Colon (tissue), 2 donors: ENCODE measurements at regions not wholly inside any gene's neighbourhood (a gene's known extent, or its start where the extent isn't known, plus 50 kb on each side); places are given as distances from the start of the nearest gene placed in this dataset.
A peak's percentile ranks its signal among the peaks of the same experiment; 100 is the strongest.

Source experiments
- FAIRE-seq: peaks from 2 replicates; lab custom pipeline; 2012; peaks lifted over from hg19 to GRCh38; lab: Jason Lieb, UNC
- donor health status: control.
- donor health status: control.

DNA sequence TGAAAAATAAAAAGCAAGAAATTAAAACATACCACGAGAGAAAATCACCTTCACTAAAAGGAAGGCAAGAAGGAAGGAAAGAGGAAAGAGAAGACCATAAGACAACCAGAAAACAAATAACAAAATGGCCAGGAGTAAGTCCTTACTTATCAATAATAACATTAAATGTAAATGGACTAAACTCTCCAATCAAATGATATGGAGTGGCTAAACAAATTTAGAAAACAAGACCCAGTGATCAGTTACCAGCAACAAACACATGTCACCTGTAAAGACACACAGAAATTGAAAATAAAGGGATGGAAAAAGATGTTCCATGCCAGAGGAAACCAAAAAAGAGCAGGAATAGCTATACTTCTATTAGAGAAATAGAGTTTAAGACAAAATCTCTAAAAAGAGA is 85.0 kb upstream of the SLC38A4 start:
- FAIRE-seq: no peak

DNA sequence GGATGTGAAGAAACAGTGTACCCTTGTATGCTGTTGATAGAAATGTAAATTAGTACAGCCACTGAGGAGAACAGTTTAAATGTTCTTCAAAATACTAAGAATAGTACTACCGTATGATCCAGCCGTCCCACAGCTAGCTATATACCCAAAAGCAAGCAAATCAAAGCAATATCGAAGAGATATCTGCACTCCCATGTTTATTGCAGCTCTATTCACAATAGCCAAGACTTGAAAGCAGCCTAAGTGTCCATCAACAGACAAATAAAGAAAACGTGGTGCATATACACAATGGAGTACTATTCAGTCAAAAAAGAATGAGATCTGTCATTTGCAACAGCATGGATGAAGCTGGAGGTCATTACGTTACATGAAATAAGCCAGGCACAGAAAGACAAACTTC is 88.5 kb upstream of the SLC38A4 start:
- FAIRE-seq: no peak

DNA sequence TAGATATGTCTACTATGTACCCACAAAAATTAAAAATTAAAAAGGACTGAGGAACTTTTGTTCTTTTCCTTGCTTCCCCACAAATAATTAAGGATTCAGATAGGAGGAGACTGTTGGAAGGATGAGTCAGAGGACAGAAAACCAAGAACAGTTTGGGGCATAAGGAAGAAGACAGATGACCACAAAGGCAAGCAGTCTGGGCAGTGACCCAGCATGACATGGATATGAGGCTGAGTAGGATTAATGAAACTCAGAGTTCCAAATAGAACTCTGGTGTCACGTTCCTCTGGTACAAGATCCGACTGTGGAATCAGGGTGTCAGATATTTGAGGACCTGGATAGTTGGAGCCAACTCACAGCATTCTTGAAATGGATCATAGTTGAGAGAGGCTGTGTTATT is 89.3 kb upstream of the SLC38A4 start:
- no peak for FAIRE-seq

DNA sequence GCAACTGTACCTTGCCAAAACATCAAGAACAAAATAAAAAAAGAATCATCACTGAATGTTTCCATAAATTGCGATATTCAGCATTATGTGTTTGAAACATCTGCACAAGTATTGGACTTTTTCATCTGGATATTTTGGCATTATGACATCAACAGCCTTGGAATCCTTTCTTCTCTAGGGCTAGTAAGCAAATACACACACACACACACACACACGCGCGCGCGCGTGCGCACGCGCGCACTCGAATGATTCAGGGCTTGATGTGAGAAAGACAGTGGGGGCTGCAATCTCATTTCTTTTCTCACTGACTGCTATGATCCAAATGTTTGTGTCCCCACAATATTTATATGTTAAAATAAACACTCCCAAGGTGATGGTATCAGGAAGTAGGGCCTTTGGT is 90.0 kb upstream of the SLC38A4 start:
- FAIRE-seq: no peak

- FAIRE-seq: no peak
These were observed 91.1 kb upstream of the SLC38A4 start for GRCh38 chr12:46916796-46917419.

DNA sequence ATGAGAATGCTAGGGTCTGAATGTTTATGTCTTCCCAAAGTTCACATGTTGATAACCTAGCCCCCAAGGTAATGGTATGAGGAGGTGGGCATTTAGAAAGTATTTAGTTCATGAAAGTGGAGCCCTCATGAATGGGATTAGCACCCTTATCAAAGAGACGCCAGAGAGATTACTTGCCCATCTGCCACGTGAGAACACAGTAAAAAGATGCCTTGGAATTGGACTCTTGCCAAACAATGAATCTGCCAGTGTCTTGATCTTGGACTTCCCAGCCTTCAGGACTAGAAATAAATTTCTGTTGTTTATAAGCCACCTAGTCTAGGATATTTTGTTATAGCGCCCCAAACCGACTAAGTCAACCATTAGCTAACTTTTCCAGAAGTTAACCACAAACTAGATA is 92.0 kb upstream of the SLC38A4 start:
- no peak for FAIRE-seq

- FAIRE-seq: no peak
These were observed 92.8 kb upstream of the SLC38A4 start for GRCh38 chr12:46918631-46919030.

GRCh38 chr12:46919666-46920400 is 94.0 kb upstream of the SLC38A4 start:
- FAIRE-seq: no peak

DNA sequence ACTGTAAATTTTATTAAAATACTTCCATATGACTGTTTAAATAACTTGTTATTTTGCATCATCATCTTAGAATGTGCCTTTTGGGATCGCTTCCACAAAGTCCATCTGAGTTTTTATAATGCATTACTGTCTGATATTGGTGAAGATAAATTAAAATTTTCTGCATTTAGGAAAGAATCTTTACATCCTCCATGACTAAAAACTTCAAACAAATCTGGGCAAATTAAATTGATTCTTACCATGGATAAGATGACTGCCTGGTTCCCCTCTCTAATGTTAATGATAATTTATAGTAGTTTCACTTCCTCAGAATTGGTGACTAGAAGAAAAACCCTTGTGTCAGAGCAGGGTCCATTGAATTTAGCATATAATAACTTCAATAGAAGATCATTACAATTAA is 94.7 kb upstream of the SLC38A4 start:
- no peak for FAIRE-seq

- FAIRE-seq: no peak
These were observed 95.4 kb upstream of the SLC38A4 start for GRCh38 chr12:46921048-46921763.

DNA sequence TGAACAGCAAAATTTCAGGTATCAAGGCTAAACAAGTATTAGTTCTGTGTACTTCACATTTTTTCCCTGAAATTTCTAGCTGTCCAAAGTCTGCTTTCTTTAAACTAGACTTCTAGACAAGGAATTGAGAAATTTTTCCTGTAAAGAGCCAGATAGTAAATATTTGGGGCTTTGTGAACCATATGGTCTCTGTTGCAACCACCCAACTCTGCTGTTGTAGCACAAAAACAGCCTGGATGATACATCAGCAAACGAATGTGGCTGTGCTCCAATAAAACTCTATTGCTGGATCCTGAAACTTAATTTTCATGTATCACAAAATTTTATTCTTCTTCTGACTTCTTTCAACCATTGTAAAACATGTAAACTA is 96.0 kb upstream of the SLC38A4 start:
- FAIRE-seq: no peak

DNA sequence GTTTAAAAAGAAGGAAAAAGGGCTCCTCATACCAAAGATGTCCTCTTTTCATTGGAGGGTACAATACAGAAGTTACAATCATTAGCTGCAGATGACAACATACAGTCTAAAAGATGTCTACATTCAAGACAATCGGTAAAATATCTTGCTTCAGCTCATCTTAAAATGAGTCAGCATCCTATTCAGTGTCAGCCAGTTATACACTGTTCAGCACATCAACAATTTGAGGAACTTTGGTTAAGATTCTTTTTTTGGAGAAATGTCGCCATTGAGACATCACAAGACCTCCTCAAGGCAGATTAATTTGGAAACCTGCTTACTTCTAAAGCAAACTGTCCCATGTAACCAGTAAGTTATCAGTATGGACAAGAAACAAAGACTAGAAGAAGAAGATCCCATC is 100.7 kb upstream of the SLC38A4 start:
- no peak for FAIRE-seq

GRCh38 chr12:46930101-46930500 is 104.3 kb upstream of the SLC38A4 start:
- FAIRE-seq: no peak

GRCh38 chr12:46933947-46934346 is 108.2 kb upstream of the SLC38A4 start:
- no peak for FAIRE-seq

GRCh38 chr12:46934374-46935111 is 108.7 kb upstream of the SLC38A4 start:
- no peak for FAIRE-seq

- peak; percentile 24 for FAIRE-seq
These were observed 109.6 kb upstream of the SLC38A4 start for GRCh38 chr12:46935271-46935847.

GRCh38 chr12:46936042-46936441 is 110.2 kb upstream of the SLC38A4 start:
- FAIRE-seq: no peak

- FAIRE-seq: no peak
These were observed 112.4 kb upstream of the SLC38A4 start for GRCh38 chr12:46938071-46938678.

DNA sequence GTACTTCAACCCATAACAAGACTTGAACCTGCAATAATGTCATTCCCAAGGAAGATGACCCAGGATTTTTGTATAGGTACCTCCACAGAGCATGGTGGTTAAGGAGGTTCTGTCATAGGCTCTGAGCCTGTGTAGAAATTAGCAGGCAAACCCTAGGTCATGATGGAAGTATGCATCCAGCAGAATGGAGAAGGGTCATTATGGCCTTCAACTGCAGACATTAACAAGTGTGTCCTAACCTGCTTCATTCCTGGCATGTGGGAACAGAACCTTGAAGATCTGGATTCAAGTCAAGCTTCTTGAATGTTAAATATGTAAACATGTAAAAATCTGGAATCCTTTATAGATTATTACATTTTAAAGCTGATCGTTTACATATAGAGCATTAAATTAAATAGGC is 116.2 kb upstream of the SLC38A4 start:
- FAIRE-seq: no peak

DNA sequence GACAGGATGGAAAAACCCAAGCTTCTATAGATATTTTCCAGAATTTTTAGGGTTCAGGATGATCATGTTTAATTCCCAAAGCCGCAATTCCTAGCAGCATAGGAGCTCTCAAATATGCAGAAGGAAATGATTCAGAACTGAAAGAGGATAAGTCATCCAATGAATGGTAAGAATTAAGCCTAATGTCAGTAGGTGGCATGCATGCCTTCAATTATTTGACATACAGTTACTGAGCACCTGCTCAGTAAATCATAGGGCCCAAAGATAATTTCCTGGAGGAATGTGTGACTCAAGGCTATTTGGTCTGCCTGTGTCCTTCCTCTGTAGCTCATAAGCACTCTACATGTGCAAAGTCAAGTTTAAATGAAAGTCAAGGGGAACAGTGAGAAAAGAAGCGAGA is 116.8 kb upstream of the SLC38A4 start:
- FAIRE-seq: no peak

DNA sequence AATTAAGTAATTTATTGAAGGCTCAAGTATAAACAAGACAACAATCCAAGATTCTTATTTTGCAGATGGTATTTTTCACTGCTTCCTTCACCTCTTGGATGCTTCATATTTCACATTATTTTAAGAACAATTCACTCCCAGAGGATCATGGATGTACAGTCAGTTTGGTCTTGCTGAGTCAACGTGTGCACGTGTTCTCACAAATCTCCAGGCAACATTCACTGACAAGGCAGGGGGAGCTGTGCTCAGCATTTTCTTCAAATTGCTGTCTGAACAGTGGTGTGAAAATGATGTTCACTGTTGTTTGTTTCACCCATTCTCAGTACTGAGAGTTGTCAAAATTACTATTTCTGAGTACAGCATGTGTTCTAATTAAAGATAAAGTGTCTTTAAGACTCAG is 118.3 kb upstream of the SLC38A4 start:
- no peak for FAIRE-seq

DNA sequence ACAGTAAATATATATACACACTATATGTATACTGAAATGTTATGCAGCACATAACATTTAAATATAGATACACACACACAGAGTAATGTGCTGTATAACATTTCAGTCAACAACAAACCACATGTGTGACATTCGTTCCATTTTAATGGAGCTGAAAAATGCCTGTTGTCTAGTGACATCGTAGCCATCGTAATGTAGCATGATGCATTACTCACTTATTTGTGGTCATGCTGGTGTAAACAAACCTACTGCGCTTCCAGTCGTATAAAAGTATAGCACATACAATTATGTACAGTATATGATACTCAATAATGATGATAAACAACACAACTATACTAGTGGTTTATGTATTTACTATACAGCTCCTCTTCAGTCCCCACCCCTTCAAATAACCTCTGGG is 119.0 kb upstream of the SLC38A4 start:
- no peak for FAIRE-seq
